Epithelial cell of proximal tubule (primary cell): ENCODE measurements at regions not wholly inside any gene's neighbourhood (a gene's known extent, or its start where the extent isn't known, plus 50 kb on each side); places are given as distances from the start of the nearest gene placed in this dataset.

Source experiments
- DNase-seq: peaks from one replicate; pipeline ENCODE4 v3.0.0-alpha.2; 2011; ENCODE audit warnings: low read depth
- H3K4me3 ChIP-seq: 2 replicates; pipeline ENCODE4 v1.5.1; 2011; ENCODE audit warnings: low read depth, mild to moderate bottlenecking, low read length
- CTCF ChIP-seq: conservative IDR thresholded peaks from 2 replicates; pipeline ENCODE4 v1.5.1; 2012; ENCODE audit warnings: low read depth, mild to moderate bottlenecking, low read length

DNA sequence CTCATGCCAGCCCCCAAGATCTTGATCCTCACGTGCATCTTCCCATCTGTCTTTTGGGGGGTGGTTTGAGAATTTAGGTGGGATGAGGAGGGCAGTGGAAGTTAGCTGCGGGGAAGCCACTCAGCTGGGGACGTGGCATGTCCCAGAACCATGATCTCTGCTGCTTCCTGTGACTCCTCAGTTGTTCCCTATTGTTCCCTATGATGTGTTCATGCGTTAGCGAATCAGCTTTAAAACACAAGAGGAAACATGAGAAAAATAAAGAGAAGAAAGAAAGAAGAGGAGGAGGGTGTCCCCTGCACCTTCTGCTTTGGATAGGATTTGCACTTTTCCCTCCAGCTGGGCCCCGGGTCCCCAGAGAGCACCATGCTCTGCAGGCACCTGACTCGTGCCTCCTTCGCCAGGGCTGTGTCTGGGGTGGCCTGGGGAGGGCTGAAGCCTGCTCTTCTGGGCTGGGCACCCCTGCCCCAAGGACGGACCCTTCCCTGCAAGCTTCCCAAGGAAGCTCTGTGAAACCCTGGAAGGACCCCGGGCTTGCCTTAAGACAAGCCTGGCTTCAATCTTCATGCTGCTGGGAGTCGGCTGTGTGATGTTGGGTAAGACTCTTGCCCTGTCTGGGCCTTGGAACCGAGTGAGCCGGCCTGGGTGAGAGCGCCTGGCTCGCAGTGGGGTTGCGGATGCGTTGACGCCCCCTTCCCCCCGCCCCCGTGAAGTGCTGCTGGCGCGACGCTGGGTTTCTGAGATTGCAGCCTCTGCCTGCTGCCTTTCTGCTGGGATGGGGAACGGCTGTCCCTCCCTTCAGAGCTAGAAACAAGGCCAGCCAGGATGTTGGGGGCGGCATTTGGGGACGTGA lies 62.8 kb upstream of the CIBAR2 start:
- no peak overlapping the region for H3K4me3 ChIP-seq

GRCh38 chr16:85175724-85176233 lies 63.5 kb upstream of the CIBAR2 start:
- no peak for DNase-seq
- H3K4me3 ChIP-seq: no peak overlapping the region
- TF ChIP-seq CTCF: no peak

More for the DNA sequence above, 62.8 kb upstream of the CIBAR2 start:
- no peak for TF ChIP-seq CTCF
- no peak for DNase-seq

GRCh38 chr16:85176541-85177447 lies 64.5 kb upstream of the CIBAR2 start:
- no peak overlapping the region for H3K4me3 ChIP-seq
- no peak for DNase-seq
- no peak for TF ChIP-seq CTCF

GRCh38 chr16:85177448-85177846 lies 65.2 kb upstream of the CIBAR2 start:
- no peak for TF ChIP-seq CTCF
- DNase-seq: no peak
- no peak overlapping the region for H3K4me3 ChIP-seq

DNA sequence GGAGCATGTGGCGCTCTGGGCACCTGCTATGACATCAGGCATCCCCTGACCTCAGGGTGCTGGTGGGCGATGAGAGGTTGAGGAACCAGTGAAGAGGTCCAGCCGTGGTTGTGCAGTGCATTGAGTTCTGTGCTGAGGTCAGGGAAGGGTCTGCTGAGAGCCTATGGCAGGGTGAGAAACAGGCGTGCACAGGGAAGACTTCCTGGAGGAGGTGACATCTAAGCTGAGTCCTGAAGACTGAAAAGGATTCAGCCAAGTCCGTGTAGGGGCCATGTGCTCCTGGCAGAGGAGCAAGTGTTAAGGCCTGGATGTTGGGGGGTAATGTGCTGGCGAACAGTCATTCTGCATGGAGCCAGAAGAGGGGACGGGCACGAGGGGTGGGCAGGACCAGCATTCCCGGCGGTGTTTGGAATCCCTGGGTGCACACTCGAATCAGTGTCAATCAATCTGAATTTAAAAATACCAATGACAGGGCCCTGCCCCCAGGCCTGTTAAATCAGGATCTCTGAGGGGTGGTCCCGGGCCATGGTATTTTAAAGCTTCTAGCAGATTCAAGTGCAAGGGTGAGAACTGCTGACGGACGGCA lies 65.8 kb upstream of the CIBAR2 start:
- no peak for TF ChIP-seq CTCF
- no peak for DNase-seq
- no peak overlapping the region for H3K4me3 ChIP-seq

- DNase-seq: no peak
- H3K4me3 ChIP-seq: no peak overlapping the region
- TF ChIP-seq CTCF: no peak
Measured at GRCh38 chr16:85178596-85178995, 66.3 kb upstream of the CIBAR2 start.
